GM12891 (cell line): ENCODE measurements at regions not wholly inside any gene's neighbourhood (a gene's known extent, or its start where the extent isn't known, plus 50 kb on each side); places are given as distances from the start of the nearest gene placed in this dataset.

Source experiments
- PAX5 ChIP-seq: IDR thresholded peaks from 2 replicates; pipeline ENCODE4 v1.6.1; 2011; ENCODE audit warnings: low read length, moderate library complexity, mild to moderate bottlenecking; ENCODE audit not compliant: insufficient read depth, severe bottlenecking
- POLR2A ChIP-seq: IDR thresholded peaks from 2 replicates; pipeline ENCODE4 v1.6.1; 2011; ENCODE audit warnings: low read depth, low read length, control low read depth
- POLR2AphosphoS5 ChIP-seq: IDR thresholded peaks from 2 replicates; pipeline ENCODE4 v1.6.1; 2011; ENCODE audit warnings: low read depth, low read length, control low read depth
- POU2F2 ChIP-seq: IDR thresholded peaks from 2 replicates; pipeline ENCODE4 v1.6.1; 2011; ENCODE audit warnings: low read depth, mild to moderate bottlenecking, control low read depth, low read length, moderate library complexity
- SPI1 ChIP-seq: IDR thresholded peaks from 2 replicates; pipeline ENCODE4 v1.6.1; 2011; ENCODE audit warnings: low read depth, low read length, control low read depth
- TAF1 ChIP-seq: IDR thresholded peaks from 2 replicates; pipeline ENCODE4 v1.6.1; 2011; ENCODE audit warnings: low read depth, low read length, control low read depth

GRCh38 chr18:38406607-38407006 is 841.0 kb upstream of the CELF4 start:
- TF ChIP-seq POLR2A (no peak), TAF1 (no peak), POLR2AphosphoS5 (no peak), PAX5 (no peak), POU2F2 (no peak), SPI1 (no peak)
